GM20000 (cell line): ENCODE measurements at regions not wholly inside any gene's neighbourhood (a gene's known extent, or its start where the extent isn't known, plus 50 kb on each side); places are given as distances from the start of the nearest gene placed in this dataset.

Experiments
- DNase-seq: peaks from one replicate; pipeline ENCODE4 v3.0.0; 2012; ENCODE audit warnings: low spot score
- TF ChIP-seq, protein P1 (sequence below): IDR thresholded peaks from 2 replicates; pipeline ENCODE4 v1.5.1; 2012; ENCODE audit warnings: mild to moderate bottlenecking, control low read depth; ENCODE audit errors: extremely low read depth, missing control alignments

DNA sequence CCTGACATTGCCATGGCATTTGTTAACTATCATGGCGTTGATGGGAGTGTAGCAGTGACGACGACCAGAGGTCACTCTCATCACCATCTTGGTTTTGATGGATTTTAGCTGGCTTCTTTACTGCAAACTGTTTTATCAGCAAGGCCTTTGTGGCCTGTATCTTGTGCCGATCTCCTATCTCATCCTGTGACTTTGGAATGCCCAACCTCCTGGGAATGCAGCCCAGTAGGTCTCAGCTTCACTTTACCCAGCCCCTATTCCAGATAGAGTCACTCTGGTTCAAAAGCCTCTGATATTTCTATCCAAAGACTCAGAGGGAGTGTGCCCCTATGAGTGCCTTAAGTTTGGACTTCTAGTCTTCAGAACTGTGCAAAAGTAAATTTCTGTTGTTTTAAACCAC is 130.1 kb downstream of the ADAMTS1 start:
- DNase-seq: no peak
- TF ChIP-seq, protein P1, sequence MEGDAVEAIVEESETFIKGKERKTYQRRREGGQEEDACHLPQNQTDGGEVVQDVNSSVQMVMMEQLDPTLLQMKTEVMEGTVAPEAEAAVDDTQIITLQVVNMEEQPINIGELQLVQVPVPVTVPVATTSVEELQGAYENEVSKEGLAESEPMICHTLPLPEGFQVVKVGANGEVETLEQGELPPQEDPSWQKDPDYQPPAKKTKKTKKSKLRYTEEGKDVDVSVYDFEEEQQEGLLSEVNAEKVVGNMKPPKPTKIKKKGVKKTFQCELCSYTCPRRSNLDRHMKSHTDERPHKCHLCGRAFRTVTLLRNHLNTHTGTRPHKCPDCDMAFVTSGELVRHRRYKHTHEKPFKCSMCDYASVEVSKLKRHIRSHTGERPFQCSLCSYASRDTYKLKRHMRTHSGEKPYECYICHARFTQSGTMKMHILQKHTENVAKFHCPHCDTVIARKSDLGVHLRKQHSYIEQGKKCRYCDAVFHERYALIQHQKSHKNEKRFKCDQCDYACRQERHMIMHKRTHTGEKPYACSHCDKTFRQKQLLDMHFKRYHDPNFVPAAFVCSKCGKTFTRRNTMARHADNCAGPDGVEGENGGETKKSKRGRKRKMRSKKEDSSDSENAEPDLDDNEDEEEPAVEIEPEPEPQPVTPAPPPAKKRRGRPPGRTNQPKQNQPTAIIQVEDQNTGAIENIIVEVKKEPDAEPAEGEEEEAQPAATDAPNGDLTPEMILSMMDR: no peak

DNA sequence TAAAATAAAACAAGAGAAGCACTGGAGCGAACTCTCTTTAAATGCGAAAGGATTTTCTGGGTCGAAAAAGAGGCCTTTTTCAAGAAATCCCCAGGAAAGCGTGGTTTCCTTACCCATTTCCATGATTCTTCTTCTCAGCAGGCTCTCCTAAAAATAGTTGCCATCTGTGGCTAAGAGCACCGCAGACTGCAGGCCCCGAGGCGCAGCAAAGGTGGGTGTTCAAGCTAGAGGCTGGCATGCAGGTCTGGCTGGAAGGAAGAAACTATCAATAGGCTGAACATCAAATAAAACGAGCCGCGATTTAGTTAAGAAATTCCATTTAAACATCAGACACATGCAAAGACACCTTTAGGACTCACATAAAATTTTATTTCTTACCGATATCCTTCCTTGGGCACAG is 135.1 kb downstream of the ADAMTS1 start:
- TF ChIP-seq, protein P1: no peak
- DNase-seq: no peak

DNA sequence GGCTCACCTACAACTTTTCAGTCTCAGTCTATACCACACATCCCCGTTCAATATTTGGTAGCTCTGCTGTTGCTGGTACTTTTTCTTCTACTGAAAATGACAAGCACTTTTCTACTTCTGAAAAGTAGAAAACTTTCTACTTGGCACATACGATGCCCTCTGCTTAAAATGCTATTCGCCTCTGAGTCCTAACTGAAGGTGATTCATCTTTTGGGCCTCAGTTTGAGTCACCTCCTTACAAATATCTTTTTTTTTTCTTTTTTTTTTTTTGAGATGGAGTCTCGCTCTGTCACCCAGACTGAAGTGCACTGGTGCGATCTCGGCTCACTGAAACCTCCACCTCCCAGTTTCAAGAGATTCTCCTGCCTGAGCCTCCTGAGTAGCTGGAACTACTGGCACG is 136.0 kb upstream of the CYYR1 start:
- TF ChIP-seq, protein P1: no peak
- no peak for DNase-seq

DNA sequence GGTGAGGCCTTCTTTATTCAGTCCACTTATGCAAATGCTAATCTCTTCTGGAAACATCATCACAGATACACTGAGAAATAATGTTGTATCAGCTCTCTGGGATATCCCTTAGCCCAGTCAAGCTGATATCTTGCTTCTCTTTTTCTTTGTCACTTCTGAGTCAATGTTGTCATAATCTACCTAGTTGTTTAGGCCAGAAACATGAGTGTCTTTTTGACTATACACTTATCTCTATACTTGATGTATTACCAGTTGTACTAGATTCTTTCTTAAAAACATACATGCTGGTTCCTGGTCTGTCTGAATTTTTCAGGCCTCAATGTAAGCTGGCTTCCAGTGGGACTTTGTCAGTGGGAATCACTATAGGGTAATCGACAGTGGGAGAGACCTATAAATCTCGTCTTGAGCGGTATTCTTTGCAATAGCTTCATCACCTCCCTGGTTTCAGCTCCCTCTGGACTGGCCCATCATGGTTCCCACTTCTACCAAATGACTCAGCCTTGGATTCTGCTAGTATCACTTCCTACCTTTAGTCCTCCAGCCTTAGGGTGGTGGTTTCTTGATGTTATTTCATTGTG is 135.2 kb upstream of the CYYR1 start:
- TF ChIP-seq, protein P1: no peak
- no peak for DNase-seq

DNA sequence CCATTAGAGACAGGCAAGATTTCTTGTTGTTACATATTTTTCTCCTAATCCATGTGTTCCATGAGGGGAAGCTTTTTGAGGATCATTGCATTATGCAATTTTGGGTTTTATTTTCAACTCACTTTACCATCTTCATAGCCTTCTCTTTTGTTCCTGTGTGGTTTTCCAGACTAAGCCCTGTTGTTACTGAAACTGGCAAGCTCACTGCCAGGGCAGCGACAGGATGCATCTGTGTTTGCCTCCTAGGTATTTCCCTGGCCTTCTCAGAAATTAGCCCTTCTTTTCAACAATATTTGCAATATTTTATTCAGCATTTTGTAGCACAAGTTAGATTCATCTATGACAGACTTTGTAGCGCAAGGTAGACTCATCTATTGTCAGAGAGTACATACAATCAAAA is 134.2 kb upstream of the CYYR1 start:
- DNase-seq: no peak
- TF ChIP-seq, protein P1: no peak

GRCh38 chr21:26698416-26698815 is 125.3 kb upstream of the CYYR1 start:
- no peak for DNase-seq
- TF ChIP-seq, protein P1: no peak

DNA sequence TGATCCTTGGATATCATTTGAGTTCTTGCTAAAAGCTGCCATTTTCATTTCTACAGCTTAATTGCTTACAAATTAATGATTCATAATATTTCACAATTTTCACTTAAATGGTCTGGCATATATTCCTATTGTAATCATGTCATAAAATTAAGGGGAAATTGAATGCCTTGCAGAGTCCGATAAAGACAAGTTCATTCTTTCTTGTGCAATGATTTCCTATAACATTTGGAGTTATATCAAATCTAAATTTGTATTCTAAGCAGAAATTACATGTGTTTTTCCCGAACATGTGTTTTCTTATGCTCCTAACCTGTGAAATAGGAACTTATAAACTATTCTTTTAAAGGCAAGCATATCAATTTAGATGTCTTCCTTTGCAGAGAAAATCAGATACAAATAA is 118.3 kb upstream of the CYYR1 start:
- DNase-seq: no peak
- TF ChIP-seq, protein P1: no peak

GRCh38 chr21:26686705-26687104 is 113.6 kb upstream of the CYYR1 start:
- TF ChIP-seq, protein P1: no peak
- DNase-seq: no peak
